Thyroid gland (tissue), 4 donors: ENCODE measurements at regions not wholly inside any gene's neighbourhood (a gene's known extent, or its start where the extent isn't known, plus 50 kb on each side); places are given as distances from the start of the nearest gene placed in this dataset.

Experiments
- CTCF ChIP-seq, 6 experiments: fragments of 200-600 bp in 3 of 6; fragments of 450-650 bp in 3 of 6; sonication (generic) in 3 of 6; IDR thresholded peaks; one replicate each; pipeline ENCODE4 v1.5.1; 2016 to 2019; ENCODE audit warnings: antibody characterized with exemption in 6 of 6, mild to moderate bottlenecking in 2 of 6, inconsistent platforms in 1 of 6, moderate library complexity in 1 of 6
- POLR2A ChIP-seq, 2 donors: fragments of 450-650 bp; IDR thresholded peaks; one replicate each; pipeline ENCODE4 v1.6.1; 2017; ENCODE audit warnings: antibody characterized with exemption in 2 of 2, mild to moderate bottlenecking in 2 of 2, moderate library complexity in 1 of 2

- TF ChIP-seq POLR2A (IDR thresholded peaks at IDR 0.05) = no peak
- peak in 4 of 6 experiments; percentile 29 to 69 (median 58) for TF ChIP-seq CTCF (IDR thresholded peaks at IDR 0.05)
Measured at GRCh38 chr18:43563780-43564179, 286.5 kb upstream of the SYT4 start.
